ENCODE measurements at regions not wholly inside any gene's neighbourhood (a gene's known extent, or its start where the extent isn't known, plus 50 kb on each side); places are given as distances from the start of the nearest gene placed in this dataset.

- no peak overlapping the region for H3K4me3 ChIP-seq (replicated peaks; ENCODE audit: low read depth, low read length)
- H3K36me3 ChIP-seq (ENCODE audit: control insufficient read depth, insufficient read depth, low read length) = no peaks in the 10 kb centered on the region
- no peaks in the 10 kb centered on the region for H3K27me3 ChIP-seq (replicated peaks; ENCODE audit: control insufficient read depth, insufficient read depth, low read length)
- TF ChIP-seq CTCF (IDR thresholded peaks at IDR 0.05; ENCODE audit: insufficient read depth, low read length, poor library complexity, severe bottlenecking) = no peak
- DNase-seq (ENCODE audit: extremely low read depth, insufficient read length) = no peak
Measured at GRCh38 chr5:101677961-101678360, 618.1 kb downstream of the SLCO4C1 start.

GRCh38 chr5:101676646-101677045, 619.4 kb downstream of the SLCO4C1 start:
- no peaks in the 10 kb centered on the region for H3K27me3 ChIP-seq (replicated peaks; ENCODE audit: control insufficient read depth, insufficient read depth, low read length)
- H3K36me3 ChIP-seq (ENCODE audit: control insufficient read depth, insufficient read depth, low read length) = no peaks in the 10 kb centered on the region
- H3K4me3 ChIP-seq (replicated peaks; ENCODE audit: low read depth, low read length) = no peak overlapping the region
- no peak for DNase-seq (ENCODE audit: extremely low read depth, insufficient read length)
- TF ChIP-seq CTCF (IDR thresholded peaks at IDR 0.05; ENCODE audit: insufficient read depth, low read length, poor library complexity, severe bottlenecking) = no peak

GRCh38 chr5:101675510-101676219, 620.4 kb downstream of the SLCO4C1 start:
- DNase-seq (ENCODE audit: extremely low read depth, insufficient read length) = no peak
- no peak for TF ChIP-seq CTCF (IDR thresholded peaks at IDR 0.05; ENCODE audit: insufficient read depth, low read length, poor library complexity, severe bottlenecking)
- H3K4me3 ChIP-seq (replicated peaks; ENCODE audit: low read depth, low read length) = no peak overlapping the region
- no peaks in the 10 kb centered on the region for H3K36me3 ChIP-seq (ENCODE audit: control insufficient read depth, insufficient read depth, low read length)
- H3K27me3 ChIP-seq (replicated peaks; ENCODE audit: control insufficient read depth, insufficient read depth, low read length) = no peaks in the 10 kb centered on the region

- H3K4me3 ChIP-seq (replicated peaks; ENCODE audit: low read depth, low read length) = no peak overlapping the region
Measured at GRCh38 chr5:101673120-101673519, 623.0 kb downstream of the SLCO4C1 start.

GRCh38 chr5:101664071-101664791, 631.9 kb downstream of the SLCO4C1 start:
- no peaks in the 10 kb centered on the region for H3K27me3 ChIP-seq (replicated peaks; ENCODE audit: control insufficient read depth, insufficient read depth, low read length)
- no peak for DNase-seq (ENCODE audit: extremely low read depth, insufficient read length)
- no peak for TF ChIP-seq CTCF (IDR thresholded peaks at IDR 0.05; ENCODE audit: insufficient read depth, low read length, poor library complexity, severe bottlenecking)

More at GRCh38 chr5:101673120-101673519, 623.0 kb downstream of the SLCO4C1 start:
- Histone ChIP-seq H3K27me3 (replicated peaks; ENCODE audit: control insufficient read depth, insufficient read depth, low read length) (no peaks in the 10 kb centered on the region), H3K36me3 (ENCODE audit: control insufficient read depth, insufficient read depth, low read length) (no peaks in the 10 kb centered on the region)
- no peak for TF ChIP-seq CTCF (IDR thresholded peaks at IDR 0.05; ENCODE audit: insufficient read depth, low read length, poor library complexity, severe bottlenecking)
- DNase-seq (ENCODE audit: extremely low read depth, insufficient read length) = no peak

More at GRCh38 chr5:101664071-101664791, 631.9 kb downstream of the SLCO4C1 start:
- Histone ChIP-seq H3K4me3 (replicated peaks; ENCODE audit: low read depth, low read length) (no peak overlapping the region), H3K36me3 (ENCODE audit: control insufficient read depth, insufficient read depth, low read length) (no peaks in the 10 kb centered on the region)

Data from GM06990 (cell line).